Right lobe of liver (tissue), 4 donors: ENCODE measurements at regions not wholly inside any gene's neighbourhood (a gene's known extent, or its start where the extent isn't known, plus 50 kb on each side); places are given as distances from the start of the nearest gene placed in this dataset.

ENCODE experiments used
- CTCF ChIP-seq, 4 donors: fragments of 200-600 bp in 3 of 4; fragments of 450-650 bp in 1 of 4; IDR thresholded peaks; one replicate each; pipeline versions ENCODE4 v1.5.1 to v1.8.0; 2016 to 2022; ENCODE audit warnings: antibody characterized with exemption in 4 of 4, mild to moderate bottlenecking in 2 of 4
- POLR2A ChIP-seq: fragments of 450-650 bp; IDR thresholded peaks from one replicate; pipeline ENCODE4 v1.6.1; 2017; ENCODE audit warnings: antibody characterized with exemption, mild to moderate bottlenecking
- donor health status: DM: no; HTN: no; CAD: no.
- donor health status: DM: no; HTN: no; CAD: no.
- donor health status: DM: no; HTN: yes; CAD: no.

- no peak for TF ChIP-seq CTCF (IDR thresholded peaks at IDR 0.05)
- no peak for TF ChIP-seq POLR2A
These were observed 249.7 kb downstream of the CD83 start for GRCh38 chr6:14367296-14367695.
